DMS 273 (cell line): ENCODE measurements at regions not wholly inside any gene's neighbourhood (a gene's known extent, or its start where the extent isn't known, plus 50 kb on each side); places are given as distances from the start of the nearest gene placed in this dataset.

Source experiments
- DNase-seq: peaks from one replicate; lab custom pipeline; 2025; ENCODE audit not compliant: unreplicated experiment; lab: John Stamatoyannopoulos, UW

GRCh38 chr5:30607301-30607894, 586.1 kb upstream of the CDH6 start:
- DNase-seq = no peak

GRCh38 chr5:30605693-30606268, 587.7 kb upstream of the CDH6 start:
- no peak for DNase-seq

- no peak for DNase-seq
Observed at GRCh38 chr5:30604648-30605262, 588.7 kb upstream of the CDH6 start.

DNA sequence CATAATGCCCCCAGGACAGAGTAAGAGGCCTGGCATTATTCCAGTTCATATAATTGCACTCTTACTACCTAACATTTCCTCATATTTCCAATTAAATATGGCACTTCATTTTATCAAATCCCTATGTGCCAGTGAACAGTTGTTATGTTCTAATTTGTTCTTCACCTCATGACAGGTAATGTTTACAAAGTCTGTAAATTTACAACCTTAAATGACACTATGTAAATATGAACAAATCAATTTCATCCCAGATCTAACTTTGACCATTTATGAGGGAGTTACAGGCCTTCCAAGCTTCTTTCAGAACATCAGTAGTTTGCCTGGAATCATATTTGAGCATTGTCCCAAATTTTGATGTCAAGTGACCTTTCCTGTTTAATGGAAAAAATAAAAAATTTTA, 592.6 kb upstream of the CDH6 start:
- DNase-seq = no peak

DNA sequence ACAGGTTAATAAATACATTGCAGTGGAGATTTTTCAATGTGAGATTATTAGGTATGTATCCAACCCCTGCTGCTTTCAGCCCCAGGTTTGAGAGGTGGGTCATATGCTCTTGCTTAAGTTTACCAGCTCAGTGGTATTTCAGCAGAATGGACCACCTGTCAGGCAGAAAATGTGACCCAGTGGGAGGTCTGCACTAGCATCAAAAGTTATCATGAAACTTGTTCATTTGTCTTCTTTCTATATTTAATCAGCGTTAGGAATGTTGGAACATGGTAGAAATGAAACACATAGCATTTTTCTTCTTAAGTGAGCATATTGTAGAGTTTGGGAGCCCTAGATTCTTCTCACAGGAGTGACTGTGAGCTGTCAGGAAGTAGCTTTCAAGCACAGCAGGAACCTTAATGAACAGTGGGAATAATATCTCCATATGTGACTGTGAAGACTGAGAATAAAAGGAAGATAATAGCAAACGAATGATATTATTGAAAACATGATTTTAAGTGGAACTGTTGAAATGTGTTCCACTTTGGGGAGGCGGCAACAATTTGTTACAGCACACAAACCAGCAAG, 596.9 kb upstream of the CDH6 start:
- DNase-seq = no peak

GRCh38 chr5:30594331-30594730, 599.2 kb upstream of the CDH6 start:
- no peak for DNase-seq

DNA sequence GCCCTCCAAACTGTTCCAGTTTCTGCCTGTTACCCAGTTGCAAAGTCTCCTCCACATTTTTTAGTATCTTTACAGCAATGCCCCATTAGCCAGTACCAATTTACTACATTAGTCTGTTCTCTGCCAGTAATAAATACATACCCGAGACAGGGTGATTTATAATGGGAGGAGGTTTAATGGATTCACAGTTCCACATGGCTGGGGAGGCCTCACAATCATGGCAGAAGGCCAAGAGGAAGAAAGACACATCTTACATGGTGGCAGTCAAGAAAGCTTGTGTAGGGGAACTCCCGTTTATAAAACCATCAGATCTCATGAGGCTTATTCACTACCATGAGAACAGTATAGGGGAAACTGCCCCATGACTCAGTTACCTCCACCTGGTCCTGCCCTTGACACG, 600.7 kb upstream of the CDH6 start:
- DNase-seq = no peak

DNA sequence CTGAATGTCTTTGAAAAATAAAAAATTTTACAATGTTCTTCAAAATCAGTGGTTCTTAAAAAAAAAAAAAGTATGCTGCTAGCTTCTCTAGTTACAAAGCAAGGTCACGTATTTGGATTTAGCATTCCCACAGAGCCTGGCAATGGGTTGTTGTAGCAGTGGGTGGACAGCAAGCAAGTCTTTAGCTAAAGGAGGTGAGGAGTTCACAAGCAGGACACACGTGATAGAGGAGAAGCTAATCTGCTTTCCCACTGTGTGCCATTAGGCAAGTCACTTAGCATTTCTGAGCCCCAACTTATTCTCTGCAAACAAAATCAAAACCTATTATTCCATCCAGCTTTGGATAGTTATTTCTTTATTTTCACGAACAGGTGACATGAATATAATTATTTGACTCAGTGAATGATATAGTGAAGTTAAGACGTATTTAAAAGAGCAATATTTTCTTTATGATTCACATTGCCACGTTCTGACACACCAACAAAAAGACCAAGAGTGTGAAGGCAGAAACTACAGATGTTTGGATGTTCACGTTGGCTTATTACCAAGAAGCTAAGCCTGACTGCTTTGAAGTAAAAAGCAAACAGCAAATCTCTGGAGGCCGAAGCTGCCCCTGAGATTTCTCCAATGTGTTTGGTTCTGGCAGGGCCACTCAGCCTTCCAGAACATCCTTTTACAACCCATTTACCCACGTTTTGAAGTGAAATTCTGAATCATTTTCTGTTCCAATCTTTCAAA, 612.1 kb upstream of the CDH6 start:
- DNase-seq = no peak

GRCh38 chr5:30574761-30575160, 618.7 kb upstream of the CDH6 start:
- no peak for DNase-seq

DNA sequence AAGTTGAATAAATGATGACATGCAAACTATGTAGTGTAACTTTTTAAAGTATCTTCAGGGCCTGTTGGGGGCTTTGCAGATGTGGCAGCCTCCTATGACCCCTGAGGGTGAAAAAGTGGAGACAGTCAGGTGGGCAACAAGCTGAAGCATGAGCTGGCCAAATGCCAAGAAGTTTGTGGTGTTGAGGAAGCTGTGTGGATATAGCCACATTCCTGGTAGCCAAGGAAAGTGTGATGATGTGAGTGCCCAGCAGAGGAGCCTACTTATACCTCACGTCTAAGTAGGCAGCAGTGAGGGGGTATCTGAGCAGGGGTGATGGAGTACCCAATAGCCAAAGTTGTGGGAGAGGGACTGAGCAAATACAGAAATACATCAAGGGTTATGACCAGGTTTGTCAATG, 621.2 kb upstream of the CDH6 start:
- peak; percentile 7 for DNase-seq

- DNase-seq = no peak
Observed at GRCh38 chr5:30561771-30562170, 631.7 kb upstream of the CDH6 start.

GRCh38 chr5:30551618-30552017, 641.9 kb upstream of the CDH6 start:
- no peak for DNase-seq

DNA sequence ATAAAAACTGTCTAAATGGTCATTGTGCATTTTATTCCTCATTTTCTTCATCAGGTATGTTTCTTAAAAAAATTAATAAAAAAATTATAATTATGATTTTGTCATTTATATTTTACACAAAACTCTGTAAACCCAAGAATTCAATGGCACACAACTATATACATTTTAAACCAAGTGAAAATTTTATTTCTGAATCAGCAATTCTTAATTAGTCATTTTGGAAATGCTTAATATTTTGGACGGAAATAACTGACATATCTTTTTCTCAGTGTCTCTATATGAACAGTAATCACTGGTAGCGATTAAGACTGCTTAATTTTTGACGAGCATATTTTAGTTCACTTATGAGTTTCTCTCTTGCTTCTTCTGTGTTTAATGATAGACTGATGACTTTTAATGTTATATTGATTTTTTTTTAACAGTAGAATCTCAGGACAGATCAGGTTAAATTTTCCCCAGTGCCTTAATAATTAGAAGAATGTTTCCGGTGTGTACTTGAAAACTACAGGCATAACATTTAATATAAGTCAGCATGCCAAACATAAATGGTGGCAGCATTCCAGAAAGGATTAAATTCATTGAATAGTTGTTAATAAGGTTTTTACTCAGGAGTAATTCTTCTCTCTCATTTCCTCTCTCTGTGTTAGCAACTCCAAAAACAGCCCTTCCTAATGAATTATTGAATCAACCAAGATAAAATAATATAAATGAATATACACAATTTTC, 644.7 kb upstream of the CDH6 start:
- no peak for DNase-seq

DNA sequence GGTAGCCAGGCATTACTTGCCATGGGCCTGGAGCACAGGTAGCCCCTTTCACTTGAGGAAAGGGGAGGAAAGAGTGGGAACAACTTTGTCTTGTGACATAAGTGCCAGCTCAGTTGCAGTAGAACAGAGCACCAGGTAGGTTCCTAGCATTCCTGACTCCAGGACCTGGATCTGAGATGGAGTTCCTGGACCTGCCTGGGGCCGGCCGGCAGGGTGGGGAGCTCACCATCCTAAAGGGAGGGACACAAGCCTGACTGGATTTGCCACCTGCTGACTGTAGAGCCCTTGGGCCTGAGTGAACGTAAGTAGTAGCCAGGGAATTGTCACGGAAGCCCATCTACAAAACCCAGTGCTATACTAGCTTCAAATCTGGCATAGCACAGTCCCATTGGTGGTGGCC, 653.3 kb upstream of the CDH6 start:
- no peak for DNase-seq

GRCh38 chr5:30539004-30539634, 654.4 kb upstream of the CDH6 start:
- no peak for DNase-seq

GRCh38 chr5:30525353-30525752, 668.1 kb upstream of the CDH6 start:
- DNase-seq = no peak

DNA sequence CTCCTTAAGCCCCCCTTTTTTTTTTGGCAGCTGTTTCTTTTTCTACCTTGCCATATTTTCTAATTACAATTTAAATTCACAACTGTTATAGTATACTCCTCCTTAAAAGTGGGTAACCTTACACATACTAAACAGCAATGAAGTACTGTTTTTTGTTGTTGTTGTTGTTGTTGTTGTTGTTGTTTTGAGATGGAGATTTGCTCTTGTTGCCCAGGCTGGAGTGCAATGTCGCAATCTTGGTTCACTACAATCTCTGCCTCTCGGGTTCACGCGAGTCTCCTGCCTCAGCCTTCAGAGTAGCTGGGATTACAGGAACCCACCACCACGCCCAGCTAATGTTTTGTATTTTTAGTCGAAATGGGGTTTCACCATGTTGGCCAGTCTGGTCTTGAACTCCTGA, 669.1 kb upstream of the CDH6 start:
- no peak for DNase-seq

GRCh38 chr5:30523061-30523460, 670.4 kb upstream of the CDH6 start:
- no peak for DNase-seq

GRCh38 chr5:30505014-30505886, 688.2 kb upstream of the CDH6 start:
- no peak for DNase-seq

DNA sequence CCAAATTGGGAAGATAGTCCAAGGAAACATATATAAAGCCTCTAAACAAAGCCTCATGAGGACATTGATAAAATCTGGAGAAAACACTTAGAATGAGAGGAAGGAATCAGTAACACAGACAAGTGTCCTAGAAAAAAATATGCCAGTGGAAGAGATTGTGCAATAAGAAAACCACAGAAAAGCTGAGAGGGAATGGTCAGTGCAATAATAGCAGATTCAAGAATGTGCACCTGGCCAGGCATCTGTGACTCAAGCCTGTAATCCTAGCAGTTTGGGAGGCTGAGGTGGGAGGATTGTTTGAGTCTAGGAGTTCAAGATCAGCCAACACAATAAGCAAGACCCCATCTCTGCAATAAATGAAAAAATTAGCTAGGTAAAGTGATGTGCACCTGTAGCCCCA, 691.2 kb upstream of the CDH6 start:
- no peak for DNase-seq
